Esophagus muscularis mucosa (tissue), 3 donors: ENCODE measurements at regions not wholly inside any gene's neighbourhood (a gene's known extent, or its start where the extent isn't known, plus 50 kb on each side); places are given as distances from the start of the nearest gene placed in this dataset.

Source experiments
- CTCF ChIP-seq, 3 experiments: fragments of 200-600 bp in 2 of 3; fragments of 450-650 bp in 1 of 3; sonication (generic) in 2 of 3; IDR thresholded peaks; one replicate each; pipeline ENCODE4 v1.5.1; 2017 to 2019; ENCODE audit warnings: antibody characterized with exemption in 3 of 3, mild to moderate bottlenecking in 2 of 3, moderate library complexity in 1 of 3
- POLR2A ChIP-seq: fragments of 450-650 bp; IDR thresholded peaks from one replicate; pipeline ENCODE4 v1.6.1; 2017; ENCODE audit warnings: antibody characterized with exemption, moderate library complexity, mild to moderate bottlenecking, low read depth

DNA sequence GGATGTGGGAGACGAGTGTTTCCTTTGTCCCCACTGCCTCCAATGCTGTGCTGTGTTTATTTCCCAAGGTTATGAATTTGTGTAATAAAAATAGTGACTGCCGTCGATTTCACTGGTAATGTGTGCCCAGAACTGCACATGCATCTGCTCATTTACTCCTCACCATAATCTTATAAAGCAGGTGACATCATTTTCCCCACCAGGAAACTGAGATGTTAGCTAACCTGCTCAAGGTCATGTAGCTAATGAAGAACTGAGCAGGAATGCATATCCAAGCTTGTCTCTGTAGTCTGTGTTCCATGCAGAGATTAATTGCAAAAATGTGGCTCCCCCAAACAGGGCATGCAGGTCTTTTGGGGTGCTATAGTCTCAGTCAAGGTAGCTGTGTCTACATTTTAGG is 224.4 kb downstream of the TENT4A start:
- no peak for TF ChIP-seq POLR2A
- no peak for TF ChIP-seq CTCF (IDR thresholded peaks at IDR 0.05)
